ENCODE measurements at regions not wholly inside any gene's neighbourhood (a gene's known extent, or its start where the extent isn't known, plus 50 kb on each side); places are given as distances from the start of the nearest gene placed in this dataset.

DNA sequence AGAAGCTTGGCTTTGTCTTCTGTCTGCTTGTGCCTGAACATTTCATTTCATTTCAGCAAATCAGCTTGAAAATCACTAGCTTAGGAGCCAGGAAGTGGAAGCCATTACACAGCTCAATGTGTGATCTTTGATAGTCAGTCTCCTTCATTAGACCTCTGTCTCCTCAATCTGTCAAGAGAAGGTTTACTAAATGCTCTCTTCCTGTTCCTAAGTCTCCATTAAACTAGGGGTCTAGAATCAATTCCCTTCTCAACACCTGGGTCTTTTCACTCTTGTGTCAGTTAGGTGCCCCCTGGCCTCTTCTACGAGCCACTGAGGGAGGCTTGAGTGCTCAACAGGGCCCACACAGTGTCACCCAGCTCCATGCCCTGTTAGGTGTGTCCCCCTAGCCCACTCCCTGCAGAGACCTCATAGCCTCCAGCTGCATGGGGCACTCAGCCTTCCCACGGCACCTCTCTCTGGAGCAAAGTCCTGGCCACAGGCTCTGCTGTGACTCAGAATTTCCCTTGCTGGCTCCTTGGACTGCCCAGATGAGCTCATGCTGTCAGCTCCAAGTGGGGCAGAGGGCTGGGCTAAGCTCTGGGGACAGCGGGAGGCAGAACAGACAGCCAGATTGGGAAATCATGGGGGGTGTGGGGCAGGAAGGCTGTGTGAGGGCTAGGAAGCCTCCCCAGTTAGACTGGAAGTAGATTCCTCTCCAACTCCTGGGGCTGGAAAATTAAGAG, 115.7 kb upstream of the IPO9 start:
- peaks cover 42% of the 10 kb centered on the region for H3K4me1 ChIP-seq (ENCODE audit: control insufficient read depth, insufficient read depth, low read length)
- H3K27me3 ChIP-seq (ENCODE audit: control insufficient read depth, insufficient read depth, low read length): no peaks in the 10 kb centered on the region
- intact Hi-C loops (cut with micrococcal nuclease; ENCODE audit: unreplicated experiment) (no loop called here), in situ Hi-C loops (cut with HindIII; ENCODE audit: low pct_unique_long_range_greater_than_20kb, low sequenced_read_pairs) (loop anchor here (10.0 kb wide), 1 partner anchor 62 kb away; no protein-coding TSS in a partner anchor)
- no peak for TF ChIP-seq TCF7L2 (IDR thresholded peaks at IDR 0.05; ENCODE audit: low read depth, low read length)
- TF ChIP-seq, protein P1, sequence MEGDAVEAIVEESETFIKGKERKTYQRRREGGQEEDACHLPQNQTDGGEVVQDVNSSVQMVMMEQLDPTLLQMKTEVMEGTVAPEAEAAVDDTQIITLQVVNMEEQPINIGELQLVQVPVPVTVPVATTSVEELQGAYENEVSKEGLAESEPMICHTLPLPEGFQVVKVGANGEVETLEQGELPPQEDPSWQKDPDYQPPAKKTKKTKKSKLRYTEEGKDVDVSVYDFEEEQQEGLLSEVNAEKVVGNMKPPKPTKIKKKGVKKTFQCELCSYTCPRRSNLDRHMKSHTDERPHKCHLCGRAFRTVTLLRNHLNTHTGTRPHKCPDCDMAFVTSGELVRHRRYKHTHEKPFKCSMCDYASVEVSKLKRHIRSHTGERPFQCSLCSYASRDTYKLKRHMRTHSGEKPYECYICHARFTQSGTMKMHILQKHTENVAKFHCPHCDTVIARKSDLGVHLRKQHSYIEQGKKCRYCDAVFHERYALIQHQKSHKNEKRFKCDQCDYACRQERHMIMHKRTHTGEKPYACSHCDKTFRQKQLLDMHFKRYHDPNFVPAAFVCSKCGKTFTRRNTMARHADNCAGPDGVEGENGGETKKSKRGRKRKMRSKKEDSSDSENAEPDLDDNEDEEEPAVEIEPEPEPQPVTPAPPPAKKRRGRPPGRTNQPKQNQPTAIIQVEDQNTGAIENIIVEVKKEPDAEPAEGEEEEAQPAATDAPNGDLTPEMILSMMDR (IDR thresholded peaks at IDR 0.05): no peak
- no peak for TF ChIP-seq SIN3A (IDR thresholded peaks at IDR 0.05; ENCODE audit: borderline replicate concordance, insufficient read depth, low read depth, low read length)
- peak; percentile 59; the same call in 1 of the 2 replicates for TF ChIP-seq POLR2AphosphoS5 (IDR thresholded peaks at IDR 0.05; ENCODE audit: low read depth, low read length)
- TF ChIP-seq, protein P2, sequence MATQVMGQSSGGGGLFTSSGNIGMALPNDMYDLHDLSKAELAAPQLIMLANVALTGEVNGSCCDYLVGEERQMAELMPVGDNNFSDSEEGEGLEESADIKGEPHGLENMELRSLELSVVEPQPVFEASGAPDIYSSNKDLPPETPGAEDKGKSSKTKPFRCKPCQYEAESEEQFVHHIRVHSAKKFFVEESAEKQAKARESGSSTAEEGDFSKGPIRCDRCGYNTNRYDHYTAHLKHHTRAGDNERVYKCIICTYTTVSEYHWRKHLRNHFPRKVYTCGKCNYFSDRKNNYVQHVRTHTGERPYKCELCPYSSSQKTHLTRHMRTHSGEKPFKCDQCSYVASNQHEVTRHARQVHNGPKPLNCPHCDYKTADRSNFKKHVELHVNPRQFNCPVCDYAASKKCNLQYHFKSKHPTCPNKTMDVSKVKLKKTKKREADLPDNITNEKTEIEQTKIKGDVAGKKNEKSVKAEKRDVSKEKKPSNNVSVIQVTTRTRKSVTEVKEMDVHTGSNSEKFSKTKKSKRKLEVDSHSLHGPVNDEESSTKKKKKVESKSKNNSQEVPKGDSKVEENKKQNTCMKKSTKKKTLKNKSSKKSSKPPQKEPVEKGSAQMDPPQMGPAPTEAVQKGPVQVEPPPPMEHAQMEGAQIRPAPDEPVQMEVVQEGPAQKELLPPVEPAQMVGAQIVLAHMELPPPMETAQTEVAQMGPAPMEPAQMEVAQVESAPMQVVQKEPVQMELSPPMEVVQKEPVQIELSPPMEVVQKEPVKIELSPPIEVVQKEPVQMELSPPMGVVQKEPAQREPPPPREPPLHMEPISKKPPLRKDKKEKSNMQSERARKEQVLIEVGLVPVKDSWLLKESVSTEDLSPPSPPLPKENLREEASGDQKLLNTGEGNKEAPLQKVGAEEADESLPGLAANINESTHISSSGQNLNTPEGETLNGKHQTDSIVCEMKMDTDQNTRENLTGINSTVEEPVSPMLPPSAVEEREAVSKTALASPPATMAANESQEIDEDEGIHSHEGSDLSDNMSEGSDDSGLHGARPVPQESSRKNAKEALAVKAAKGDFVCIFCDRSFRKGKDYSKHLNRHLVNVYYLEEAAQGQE (IDR thresholded peaks at IDR 0.05; ENCODE audit: insufficient read depth in 1 of 2, low read depth in 2 of 2, low read length in 1 of 2): 0 out of 4 replicates have a peak, but pooled peaks of 1 of the 2 experiments have one; percentile 21
- DNase-seq (ENCODE audit: low read depth, low spot score) (peak; percentile 93), ATAC-seq (peak; percentile 80)
- no TSS peak for BruUV-seq (replicated peaks)
- no peak overlapping the region for H3K4me3 ChIP-seq (ENCODE audit: low read depth in 2 of 2, low read length in 2 of 2)
- no peaks in the 10 kb centered on the region for H3K36me3 ChIP-seq (ENCODE audit: control insufficient read depth, insufficient read depth, low read length)
- POLR2A ChIA-PET: interaction anchor here (0.6 kb wide), 2 partner anchors 111 to 322 kb away, joined by 3 to 8 read pairs; no protein-coding TSS in a partner anchor
- CTCF ChIA-PET: interaction anchor here (0.6 to 1.5 kb wide), 5 partner anchors 9 to 201 kb away, joined by 3 to 15 read pairs (median 4); no protein-coding TSS in a partner anchor
- H3K9me3 ChIP-seq (ENCODE audit: control insufficient read depth, insufficient read depth, low read depth, low read length): no peaks in the 10 kb centered on the region
- H3K27ac ChIP-seq (ENCODE audit: low read length): peak overlapping the region; percentile 80

DNA sequence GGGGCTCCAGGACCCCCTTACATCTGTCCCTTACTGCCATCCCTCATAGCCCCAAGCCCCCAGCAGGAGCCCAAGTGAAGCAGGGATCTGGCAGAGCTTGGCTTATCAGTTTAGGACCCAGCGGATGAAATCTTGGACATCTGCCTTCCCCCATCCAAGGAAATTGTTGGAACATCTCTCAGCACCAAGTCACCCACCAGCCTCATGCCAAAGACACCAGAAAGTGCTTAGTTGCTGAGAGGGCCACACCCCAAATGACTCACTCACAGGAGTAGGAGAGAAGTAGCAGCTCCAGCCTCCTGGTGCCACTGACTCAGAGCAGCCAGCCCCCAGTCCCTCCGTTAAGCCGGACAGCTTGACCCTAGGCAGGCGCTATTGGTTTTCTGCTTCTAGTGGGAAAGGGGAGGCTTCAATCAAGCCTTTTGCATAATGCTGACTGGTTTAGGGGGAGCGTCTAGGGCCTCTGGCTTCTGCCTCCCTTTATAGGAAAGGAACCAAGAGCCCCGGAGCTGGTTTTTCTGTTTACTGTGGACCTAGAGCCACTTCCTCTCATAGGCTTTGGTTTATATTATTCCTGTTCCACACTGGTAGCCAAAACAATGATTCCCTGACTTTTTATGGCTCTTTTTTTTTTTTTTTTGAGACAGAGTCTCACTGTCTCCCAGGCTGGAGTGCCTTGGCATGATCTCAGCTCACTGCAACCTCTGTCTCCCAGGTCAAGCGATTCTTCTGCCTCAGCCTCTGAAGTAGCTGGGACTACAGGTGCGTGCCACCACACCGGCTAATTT, 114.2 kb upstream of the IPO9 start:
- Histone ChIP-seq H3K9me3 (ENCODE audit: control insufficient read depth, insufficient read depth, low read depth, low read length) (no peaks in the 10 kb centered on the region), H3K27ac (ENCODE audit: low read length) (peak overlapping the region; percentile 80), H3K27me3 (ENCODE audit: control insufficient read depth, insufficient read depth, low read length) (no peaks in the 10 kb centered on the region), H3K4me1 (ENCODE audit: control insufficient read depth, insufficient read depth, low read length) (peaks cover 50% of the 10 kb centered on the region), H3K4me3 (ENCODE audit: low read depth in 2 of 2, low read length in 2 of 2) (peak overlapping the region in 1 of 2 experiments; percentile 29; a peak in 2 of 4 replicates), H3K36me3 (ENCODE audit: control insufficient read depth, insufficient read depth, low read length) (no peaks in the 10 kb centered on the region)
- ATAC-seq (peak; percentile 88), DNase-seq (ENCODE audit: low read depth, low spot score) (peak; percentile 95)
- no TSS peak for BruUV-seq (replicated peaks)
- ChIA-PET POLR2A (interaction anchor here (0.5 to 0.7 kb wide), 3 partner anchors 33 to 79 kb away, joined by 4 to 12 read pairs (median 6); no protein-coding TSS in a partner anchor), CTCF (interaction anchor here (1.1 to 2.5 kb wide), 2 partner anchors 78 to 202 kb away, joined by 7 to 9 read pairs; no protein-coding TSS in a partner anchor)
- intact Hi-C loops (cut with micrococcal nuclease; ENCODE audit: unreplicated experiment) (no loop called here), in situ Hi-C loops (cut with HindIII; ENCODE audit: low pct_unique_long_range_greater_than_20kb, low sequenced_read_pairs) (loop anchor here (5.0 to 10.0 kb wide), 2 partner anchors 38 to 60 kb away; no protein-coding TSS in a partner anchor)
- no peak for TF ChIP-seq TCF7L2 (IDR thresholded peaks at IDR 0.05; ENCODE audit: low read depth, low read length)
- TF ChIP-seq POLR2AphosphoS5 (IDR thresholded peaks at IDR 0.05; ENCODE audit: low read depth, low read length): peak; percentile 59; the same call in 1 of the 2 replicates
- no peak for TF ChIP-seq SIN3A (IDR thresholded peaks at IDR 0.05; ENCODE audit: borderline replicate concordance, insufficient read depth, low read depth, low read length)
